DND-41 (cell line): ENCODE measurements at regions not wholly inside any gene's neighbourhood (a gene's known extent, or its start where the extent isn't known, plus 50 kb on each side); places are given as distances from the start of the nearest gene placed in this dataset.

Experiments
- CTCF ChIP-seq: IDR thresholded peaks from 2 replicates; pipeline ENCODE4 v1.5.1; 2012; ENCODE audit warnings: borderline replicate concordance, low read length, moderate library complexity, mild to moderate bottlenecking; ENCODE audit not compliant: poor library complexity, severe bottlenecking; ENCODE audit errors: extremely low read depth
- EZH2 ChIP-seq: IDR thresholded peaks from 3 replicates; pipeline ENCODE4 v1.6.1; 2012; ENCODE audit warnings: borderline replicate concordance, low read depth, mild to moderate bottlenecking, moderate library complexity, low read length, inconsistent platforms; ENCODE audit not compliant: severe bottlenecking

GRCh38 chr5:164206196-164206595 lies 700.8 kb downstream of the MAT2B start:
- TF ChIP-seq EZH2, result no peak
- TF ChIP-seq CTCF, result no peak
